HG03139 (cell line): ENCODE measurements at regions not wholly inside any gene's neighbourhood (a gene's known extent, or its start where the extent isn't known, plus 50 kb on each side); places are given as distances from the start of the nearest gene placed in this dataset.
A peak's percentile ranks its signal among the peaks of the same experiment; 100 is the strongest.
"Not testable (repeated sequence)": the region's sequence is repeated elsewhere in the genome, so short reads cannot be mapped to it uniquely, and the experiment has no call there.

Experiments used
- ATAC-seq: cut with Tn5 transposase; IDR thresholded peaks from one replicate; pipeline ENCODE4 v1.9.1; 2021; ENCODE audit not compliant: unreplicated experiment

DNA sequence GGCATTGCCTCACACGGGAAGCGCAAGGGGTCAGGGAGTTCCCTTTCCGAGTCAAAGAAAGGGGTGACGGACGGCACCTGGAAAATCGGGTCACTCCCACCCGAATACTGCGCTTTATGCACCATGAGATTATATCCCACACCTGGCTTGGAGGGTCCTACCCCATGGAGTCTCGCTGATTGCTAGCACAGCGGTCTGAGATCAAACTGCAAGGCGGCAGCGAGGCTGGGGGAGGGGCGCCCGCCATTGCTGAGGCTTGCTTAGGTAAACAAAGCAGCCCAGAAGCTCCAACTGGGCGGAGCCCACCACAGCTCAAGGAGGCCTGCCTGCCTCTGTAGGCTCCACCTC is 145.1 kb upstream of the BCL6 start:
- not testable (repeated sequence) for ATAC-seq

DNA sequence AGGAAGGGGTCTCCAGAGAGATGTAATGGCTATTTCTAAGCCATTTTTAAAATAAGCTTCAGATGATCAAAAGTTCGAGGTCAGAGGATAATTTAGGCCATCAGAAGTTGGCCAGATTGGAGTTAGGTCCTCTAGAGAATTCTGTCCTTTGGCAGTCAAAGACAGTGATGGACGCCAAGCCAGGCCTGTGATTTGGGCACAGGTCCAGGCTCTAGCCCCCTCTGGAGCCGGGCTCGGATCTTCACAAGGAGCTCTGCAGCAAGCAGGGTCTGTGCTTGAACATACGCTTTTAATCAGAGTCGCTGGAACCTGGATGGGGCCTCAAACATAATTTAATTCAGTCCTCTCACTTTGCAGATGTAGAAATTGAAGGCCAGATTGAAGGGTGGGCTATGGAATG is 151.4 kb upstream of the BCL6 start:
- no peak for ATAC-seq

DNA sequence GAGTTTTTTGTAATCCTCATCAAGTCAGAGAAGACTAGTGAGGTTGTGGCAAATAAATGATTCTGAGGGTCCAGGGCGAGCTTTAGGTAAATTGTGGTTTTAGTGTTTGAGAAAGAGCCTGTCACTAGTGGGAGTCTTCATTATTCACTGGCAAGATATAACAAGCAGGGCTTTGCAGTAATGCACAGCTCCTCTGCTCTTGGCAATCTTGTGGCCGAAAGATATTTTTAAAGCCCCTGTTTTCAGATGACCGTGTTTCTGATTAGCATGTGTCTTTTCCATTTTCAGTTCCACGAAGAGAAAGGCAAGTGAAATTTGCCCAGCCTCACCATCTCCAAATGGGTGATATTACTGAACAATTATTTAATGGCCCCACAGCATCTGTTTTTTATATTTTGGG is 154.0 kb upstream of the BCL6 start:
- no peak for ATAC-seq

DNA sequence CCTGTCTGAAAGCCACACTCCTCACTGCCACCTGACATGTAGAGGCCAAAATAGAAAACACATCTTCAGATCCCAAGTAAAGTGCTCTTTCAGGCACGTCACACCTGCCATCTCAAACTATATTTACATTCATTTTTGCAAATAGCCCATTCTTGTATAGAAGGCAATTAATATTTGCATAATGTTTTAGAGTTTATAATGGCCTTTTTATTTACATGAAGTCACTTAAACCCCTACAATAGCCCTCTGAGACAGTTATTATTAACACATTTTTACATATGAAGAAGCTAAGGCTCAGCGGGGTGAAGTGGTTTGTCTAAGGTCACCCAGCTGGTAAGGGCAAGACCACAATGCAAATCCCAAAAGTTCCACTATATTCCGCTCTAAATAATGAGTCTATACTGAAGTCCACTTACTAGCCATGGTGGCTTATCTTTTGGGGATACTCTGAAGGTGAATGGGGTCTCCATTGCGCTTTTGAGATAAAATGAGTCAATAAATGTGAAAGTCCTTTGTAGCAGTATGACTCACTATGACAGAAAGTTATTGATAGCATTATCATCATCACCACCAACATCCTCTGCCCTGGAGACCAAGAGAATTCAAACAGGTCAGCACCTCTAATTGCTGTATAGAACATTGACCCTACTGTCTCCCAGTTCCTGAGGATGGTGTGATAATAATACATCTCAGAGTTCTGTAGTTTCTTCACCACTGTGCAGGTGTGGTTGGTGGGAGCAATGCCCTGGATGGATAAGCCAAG is 155.9 kb upstream of the BCL6 start:
- ATAC-seq, result no peak

DNA sequence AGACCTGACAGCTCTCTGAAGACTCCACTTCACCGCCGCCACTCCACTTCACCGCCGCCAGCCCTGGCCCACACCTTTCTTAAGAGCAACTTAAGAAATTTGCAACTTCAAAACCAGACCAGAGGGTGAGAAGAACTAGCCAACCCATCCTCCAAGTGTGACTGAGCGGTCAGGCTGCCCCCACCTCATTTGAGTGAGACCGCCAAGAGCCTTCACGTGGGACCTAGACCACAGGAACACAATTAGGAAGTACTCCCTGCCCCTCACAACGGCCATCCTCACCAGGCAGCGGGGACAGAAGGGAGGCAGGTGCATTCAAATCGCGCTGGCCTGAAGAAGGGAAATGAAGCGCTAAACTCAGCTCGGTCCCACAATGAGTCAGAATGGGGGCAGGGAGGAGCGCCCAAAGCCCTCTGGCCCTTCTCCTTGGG is 156.8 kb upstream of the BCL6 start:
- ATAC-seq, result peak; percentile 74

DNA sequence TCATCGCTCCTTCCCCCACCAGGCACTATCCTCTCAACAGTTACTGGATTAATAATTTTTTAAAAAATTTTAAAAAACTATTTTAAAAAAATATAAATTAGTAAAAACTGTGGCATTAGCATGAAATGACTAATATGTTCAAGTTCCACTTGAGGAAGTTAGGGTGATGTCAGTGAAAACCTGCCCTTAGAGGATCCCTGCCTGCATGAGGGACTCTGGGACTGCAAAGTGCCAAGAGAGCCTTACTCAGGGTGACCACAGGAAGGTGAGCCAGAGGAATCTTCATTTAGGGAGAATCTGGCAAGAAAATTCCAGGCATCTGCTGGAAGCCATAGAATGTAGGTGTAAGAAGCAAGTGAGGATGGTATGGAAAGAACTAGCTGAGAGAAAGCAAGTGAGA is 157.7 kb upstream of the BCL6 start:
- no peak for ATAC-seq

DNA sequence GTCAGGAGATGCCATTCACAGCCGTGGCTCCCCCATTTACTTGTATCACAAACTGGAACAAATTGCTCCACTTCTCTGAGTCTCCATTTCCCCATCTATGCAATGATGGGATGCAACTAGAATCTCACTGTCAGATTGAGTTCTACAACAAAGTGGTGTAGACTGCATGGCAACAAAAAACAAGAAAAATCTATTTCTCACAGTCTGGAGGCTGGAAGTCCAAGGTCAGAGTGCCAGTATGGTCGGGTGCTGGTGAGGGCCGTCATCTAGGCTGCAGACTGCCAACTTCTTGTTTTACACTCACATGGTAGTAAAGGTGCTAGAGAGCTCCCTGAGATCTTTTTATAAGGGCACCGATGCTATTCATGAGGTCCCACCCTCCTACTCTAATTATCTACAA is 158.4 kb upstream of the BCL6 start:
- no peak for ATAC-seq

DNA sequence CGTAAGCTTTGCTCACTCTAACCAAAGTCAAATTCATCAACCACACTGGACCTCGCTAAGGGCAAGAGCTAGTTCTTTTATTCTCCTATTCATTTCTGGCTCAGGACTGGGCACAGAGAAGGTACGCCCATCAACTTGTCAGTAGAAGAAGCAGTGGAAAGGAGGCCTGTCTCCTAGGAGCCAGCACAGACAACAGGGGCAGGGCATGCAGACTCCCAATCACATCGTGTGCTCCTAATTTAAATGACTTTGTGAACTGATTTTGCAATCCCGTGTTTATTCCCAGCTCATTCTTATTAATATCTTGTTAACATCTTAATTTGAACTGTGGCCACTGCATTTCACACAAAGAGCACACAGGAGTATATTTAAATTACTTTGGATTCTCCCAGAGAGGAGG is 161.1 kb upstream of the BCL6 start:
- no peak for ATAC-seq

DNA sequence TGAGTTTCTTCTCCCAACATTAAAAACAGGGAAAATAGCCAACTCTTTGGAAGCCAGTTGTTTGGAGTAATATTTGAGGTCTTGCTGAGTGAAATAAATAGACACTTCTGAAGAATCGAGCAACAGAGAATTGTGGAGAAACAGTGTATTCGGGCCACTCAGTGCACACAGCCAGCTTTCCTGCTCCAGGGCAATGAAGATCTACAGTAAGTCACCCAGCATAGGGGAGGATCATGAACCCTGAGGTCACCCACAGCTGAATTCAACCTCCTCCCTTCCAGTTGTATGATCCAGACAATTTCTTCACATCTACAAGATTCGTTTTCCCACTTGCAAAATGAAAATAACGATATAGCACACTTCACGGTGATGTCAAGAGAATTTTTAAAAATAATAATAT is 161.7 kb upstream of the BCL6 start:
- no peak for ATAC-seq

DNA sequence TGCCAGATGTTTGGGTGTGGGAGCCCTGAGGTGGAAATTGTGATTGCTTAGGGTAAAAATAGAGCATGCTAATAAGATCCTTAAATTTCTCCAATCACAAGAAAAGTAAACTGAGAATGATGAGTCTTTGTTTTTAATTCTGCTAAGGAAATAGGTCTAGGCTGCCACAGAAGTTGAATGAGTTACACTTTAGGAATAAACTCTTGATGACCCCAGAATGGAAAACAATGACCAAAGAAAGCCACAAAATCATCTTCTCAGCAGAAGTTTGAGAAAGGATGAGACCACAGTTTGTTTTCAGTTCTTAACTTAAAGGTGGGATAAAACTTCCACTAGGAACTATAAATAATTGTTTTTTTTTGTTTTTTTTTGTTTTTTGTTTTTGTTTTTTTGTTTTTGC is 164.6 kb upstream of the BCL6 start:
- no peak for ATAC-seq

DNA sequence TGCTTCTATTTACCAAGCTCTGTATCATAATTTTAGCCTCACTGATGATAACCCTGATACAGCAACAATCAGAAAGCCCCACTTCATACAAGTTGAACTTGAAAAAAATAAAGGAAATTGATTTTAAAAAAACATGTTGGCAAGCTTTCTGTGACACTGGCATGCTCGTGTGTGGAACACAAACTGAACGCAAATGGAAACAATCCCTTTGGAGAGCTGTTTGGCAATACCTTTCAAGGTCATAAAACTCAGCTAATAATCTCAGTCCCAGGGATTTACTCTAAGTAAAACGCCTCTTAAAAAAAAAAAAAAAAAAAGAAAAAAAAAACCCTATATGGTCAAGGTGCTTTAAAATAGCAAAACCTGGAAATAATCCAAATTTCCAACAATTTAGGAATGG is 166.7 kb upstream of the BCL6 start:
- ATAC-seq, result no peak

DNA sequence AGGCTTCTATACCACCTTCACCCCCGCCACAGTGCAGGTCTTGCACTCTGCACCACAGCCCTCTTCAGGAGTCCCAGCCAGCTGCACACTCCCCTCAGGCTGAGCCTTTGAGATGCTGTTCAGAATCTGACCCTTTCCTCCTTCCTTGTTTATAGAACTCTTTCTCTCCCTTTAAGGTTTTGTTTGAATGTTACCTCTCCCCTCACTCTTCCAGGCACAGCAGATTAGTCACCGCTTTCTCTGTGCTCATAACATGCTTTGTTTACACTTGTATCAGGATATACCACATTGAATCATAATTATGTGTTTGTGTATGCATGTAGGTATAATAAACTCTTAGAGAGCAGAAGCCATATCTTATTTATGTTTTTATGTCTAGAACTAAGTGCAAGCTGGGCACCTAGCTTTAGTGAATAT is 168.4 kb upstream of the BCL6 start:
- ATAC-seq, result no peak

DNA sequence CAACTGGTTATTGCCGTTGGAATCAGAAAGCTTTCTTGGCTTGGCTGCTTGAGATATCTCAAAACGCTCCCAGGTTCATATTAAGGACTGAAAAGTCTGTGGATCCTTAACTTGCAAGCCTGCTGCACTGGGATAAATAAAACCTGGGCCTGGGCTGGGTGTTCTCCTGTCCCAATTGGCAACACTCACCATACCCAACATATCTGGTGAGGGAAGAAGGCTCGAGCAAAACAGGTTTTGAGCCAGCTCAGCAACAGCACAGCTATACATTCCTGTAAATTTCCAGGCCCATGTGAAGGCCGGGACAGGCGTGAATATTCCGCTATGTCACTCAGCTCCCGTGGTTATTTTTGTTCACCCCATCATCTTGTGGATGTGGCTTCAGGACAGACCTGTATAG is 169.0 kb upstream of the BCL6 start:
- no peak for ATAC-seq

DNA sequence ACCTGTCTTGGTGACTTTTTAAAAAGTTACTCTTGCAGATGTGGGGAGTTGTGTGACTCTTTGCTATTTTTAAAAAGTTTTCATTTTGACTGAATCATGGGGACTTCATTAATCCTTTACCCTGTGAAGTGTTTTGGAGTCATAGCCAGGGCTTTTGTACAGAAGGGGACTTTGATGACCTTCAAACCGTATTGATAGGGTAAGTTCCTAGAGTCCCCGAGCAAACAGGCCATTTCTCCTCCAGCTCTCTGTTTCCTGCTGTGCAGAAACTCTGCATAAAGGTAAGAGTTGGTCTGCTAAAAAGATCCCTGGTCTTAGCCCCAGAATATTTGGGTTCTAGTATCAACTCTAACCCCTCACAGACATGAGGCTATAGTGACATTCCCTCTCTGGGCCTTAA is 170.8 kb upstream of the BCL6 start:
- ATAC-seq, result no peak

DNA sequence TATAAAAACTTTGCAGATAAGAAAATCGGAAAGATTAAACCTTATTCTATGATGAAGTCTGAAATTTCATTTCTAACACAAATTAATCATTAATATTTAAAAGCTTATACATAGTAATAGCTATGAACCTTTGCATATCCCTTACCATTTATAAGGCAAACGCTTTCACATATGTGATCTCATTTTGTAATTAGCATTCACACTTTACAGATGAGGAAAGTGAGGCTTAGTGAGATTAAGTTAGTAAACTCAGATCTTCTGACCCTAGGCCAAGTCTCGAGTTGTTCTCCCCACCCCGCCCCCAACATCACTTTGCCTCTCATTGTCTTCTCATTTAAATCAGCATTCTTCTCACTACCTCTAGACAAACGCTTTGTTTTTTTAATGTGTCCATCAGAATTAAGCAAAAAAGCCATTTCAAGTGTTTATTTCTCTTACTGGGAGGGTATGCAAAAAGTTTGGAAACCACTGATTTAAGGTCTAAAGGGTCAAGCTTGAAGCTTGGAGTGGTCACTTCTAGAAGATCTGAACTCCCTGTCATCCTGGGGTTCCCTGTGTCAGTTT is 172.9 kb upstream of the BCL6 start:
- ATAC-seq, result no peak

DNA sequence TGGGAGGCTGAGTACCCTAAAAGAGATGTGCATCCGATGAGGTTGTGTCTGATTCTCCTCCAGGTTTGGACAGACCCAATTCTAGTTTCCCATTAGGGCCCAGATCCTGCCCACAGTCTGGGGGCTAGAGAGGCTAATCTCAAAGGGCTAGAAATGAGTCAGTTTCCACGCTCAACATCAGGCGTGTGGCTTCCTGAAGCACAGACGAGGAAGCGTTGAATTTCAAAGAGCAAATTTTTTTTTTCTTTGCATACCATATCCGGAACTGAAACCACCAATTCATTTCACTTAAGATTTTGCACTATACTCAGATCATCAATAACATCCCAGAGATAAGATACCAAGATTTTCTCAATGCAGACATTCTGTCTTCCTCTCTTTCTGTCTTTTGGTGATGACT is 173.8 kb upstream of the BCL6 start:
- peak; percentile 92 for ATAC-seq

DNA sequence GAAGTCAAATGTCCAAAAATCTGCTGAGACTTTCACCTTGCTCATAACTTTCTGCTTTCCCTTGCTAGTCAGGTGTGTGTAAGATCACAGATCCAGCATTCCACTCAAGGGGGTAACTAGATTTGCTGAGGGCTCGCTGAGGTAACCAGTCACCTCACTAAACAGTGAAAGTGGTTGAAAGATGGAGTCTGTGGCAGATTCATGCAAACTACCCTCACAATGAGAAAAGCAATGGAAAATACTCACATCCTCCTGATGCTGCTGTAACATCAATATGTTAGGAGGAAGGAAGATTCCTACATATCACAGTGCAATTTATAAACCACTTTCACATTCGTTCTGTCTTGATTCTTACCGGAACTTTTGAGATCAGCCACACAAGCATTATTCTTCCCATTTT is 174.3 kb upstream of the BCL6 start:
- peak; percentile 32 for ATAC-seq

DNA sequence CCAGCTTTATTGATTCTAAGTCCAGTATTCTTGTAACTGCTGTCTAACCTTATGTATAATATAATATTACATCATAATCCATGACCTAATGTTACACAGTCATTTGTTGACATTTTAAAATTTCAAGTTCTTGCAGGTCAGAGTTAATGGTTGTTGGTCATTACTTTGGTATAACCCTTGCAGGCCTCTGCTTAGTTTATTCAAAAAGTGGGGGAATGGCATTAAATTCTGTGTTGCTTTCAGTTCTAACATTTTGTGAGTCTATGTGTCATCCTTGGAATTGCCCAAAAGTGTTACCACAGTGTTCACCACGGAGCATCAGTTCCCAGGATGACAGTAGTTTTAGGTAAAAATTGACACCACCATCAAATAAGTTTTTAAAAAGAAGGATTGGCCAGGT is 174.8 kb upstream of the BCL6 start:
- ATAC-seq, result peak; percentile 6

DNA sequence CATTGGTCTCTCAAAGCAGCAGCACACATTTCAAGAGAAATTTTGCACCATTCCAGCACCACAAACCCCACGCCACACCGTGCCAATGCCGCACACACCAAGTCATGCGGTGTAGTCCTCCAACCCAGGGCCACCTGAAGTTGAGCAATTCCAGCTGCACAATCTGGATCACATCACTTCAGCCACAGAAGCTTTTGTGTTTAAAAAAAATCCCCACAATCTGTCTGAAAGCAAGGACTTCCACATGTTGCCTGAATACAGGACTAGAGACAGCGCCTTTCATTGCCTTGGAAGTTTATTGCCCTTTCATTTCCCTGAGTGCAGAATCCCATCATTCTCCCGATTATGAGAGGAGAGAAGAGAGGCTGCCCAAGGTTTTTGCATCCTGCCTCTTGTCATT is 175.6 kb upstream of the BCL6 start:
- ATAC-seq, result no peak

DNA sequence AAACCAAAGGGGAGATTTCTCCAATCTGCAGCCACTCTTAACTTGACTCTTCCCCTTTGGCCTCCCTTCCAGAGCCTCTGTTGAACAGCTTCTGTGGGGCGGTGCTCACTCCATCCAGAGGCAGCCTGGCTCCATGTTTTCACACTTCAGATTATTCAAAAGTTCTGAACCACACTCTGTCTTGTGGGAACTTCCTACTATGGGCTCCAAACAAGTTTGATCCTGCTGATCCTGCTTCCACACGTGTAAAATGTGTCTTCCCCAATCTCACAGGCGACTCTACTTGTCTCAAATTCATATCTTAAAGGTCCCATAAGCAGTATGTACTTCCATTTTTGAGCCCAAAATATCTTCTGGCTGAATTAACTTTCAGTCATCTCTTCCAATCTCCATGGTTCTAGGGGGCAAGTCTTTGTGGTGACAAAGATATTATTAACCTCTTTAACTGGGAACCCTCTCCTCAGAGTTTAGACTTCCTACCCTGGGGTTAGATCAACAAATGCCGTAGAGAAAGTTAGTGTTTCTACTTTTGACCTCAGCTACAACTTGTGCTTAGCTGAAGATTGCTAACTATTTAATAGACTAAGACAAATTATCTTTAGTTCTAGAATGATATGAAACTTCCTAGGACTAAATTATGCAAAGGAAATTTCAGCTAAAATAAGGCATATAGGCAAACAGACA is 176.3 kb upstream of the BCL6 start:
- no peak for ATAC-seq

DNA sequence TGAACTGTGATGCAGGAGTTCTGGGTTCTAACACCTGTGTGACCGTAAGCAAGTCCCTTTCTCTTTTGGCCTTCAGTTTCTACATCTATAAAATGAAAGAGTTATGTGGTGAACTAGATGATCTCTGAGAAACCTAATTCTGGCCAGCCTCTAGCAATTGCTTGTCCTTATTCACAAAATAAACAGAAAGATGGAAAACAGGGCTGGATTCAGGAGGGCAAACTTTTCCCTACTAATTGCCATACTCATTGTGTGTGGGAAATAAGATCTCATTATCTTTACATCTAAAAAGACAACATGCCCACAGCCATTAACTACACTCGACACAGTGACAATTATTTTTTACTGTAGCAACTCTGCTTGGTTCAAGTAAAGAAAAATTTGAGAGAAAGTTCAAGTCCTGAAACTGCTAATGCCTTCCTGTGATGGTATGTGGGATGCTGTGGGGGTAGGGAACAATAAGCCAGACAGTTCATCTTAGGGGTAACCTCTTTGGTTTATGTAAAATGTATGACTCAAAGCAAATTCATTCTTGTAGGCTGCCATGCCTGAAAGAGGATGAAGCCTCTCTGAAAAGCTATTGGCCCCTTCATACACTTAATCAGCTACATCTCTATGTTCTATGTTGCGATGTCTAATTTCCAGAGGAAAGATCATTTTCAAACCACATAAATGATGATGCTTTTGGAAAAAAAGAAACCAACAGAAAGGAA is 177.6 kb upstream of the BCL6 start:
- no peak for ATAC-seq

DNA sequence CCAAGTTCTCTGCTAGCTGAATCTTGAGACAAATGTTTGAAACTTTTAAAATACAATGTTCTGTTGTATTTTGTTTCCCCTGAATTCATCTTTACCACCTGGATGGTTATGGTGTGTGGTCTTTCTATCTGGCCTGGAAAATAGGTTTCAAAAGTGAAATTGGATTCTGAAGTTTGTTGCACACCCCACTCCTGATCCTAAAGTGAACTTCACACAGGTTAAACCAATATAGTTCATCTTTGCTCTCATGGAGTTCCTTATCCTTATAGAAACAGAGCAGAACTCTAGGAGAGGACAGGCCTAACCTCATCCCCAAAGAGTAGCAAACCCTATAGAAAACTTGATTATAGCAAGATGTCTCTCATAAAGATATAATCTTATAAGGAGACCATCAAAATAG is 179.4 kb upstream of the BCL6 start:
- ATAC-seq, result no peak
